Trophoblast cell (in vitro differentiated cells and primary cell): ENCODE measurements at regions not wholly inside any gene's neighbourhood (a gene's known extent, or its start where the extent isn't known, plus 50 kb on each side); places are given as distances from the start of the nearest gene placed in this dataset.

Experiments used
- DNase-seq, 2 donors: peaks; one replicate each; pipeline ENCODE4 v3.0.0-alpha.2; 2016
- H2AFZ ChIP-seq: 2 replicates; pipeline ENCODE4 v1.6.1; 2013; ENCODE audit warnings: low read length, moderate library complexity, mild to moderate bottlenecking; ENCODE audit not compliant: insufficient read depth, poor library complexity
- H2AK5ac ChIP-seq: 2 replicates; pipeline ENCODE4 v1.6.1; 2013; ENCODE audit warnings: mild to moderate bottlenecking, low read length
- H2BK120ac ChIP-seq: 2 replicates; pipeline ENCODE4 v1.6.1; 2013; ENCODE audit warnings: low read length, mild to moderate bottlenecking, moderate library complexity; ENCODE audit not compliant: insufficient read depth, poor library complexity
- H2BK12ac ChIP-seq: 2 replicates; pipeline ENCODE4 v1.6.1; 2013; ENCODE audit warnings: mild to moderate bottlenecking, low read length, moderate library complexity
- H2BK5ac ChIP-seq: 2 replicates; pipeline ENCODE4 v1.6.1; 2013; ENCODE audit warnings: low read length, low read depth, moderate library complexity, mild to moderate bottlenecking; ENCODE audit not compliant: poor library complexity
- H3K14ac ChIP-seq: 2 replicates; pipeline ENCODE4 v1.6.1; 2013; ENCODE audit warnings: mild to moderate bottlenecking, low read length
- H3K18ac ChIP-seq: 2 replicates; pipeline ENCODE4 v1.6.1; 2013; ENCODE audit warnings: mild to moderate bottlenecking, low read length
- H3K23ac ChIP-seq: 2 replicates; pipeline ENCODE4 v1.6.1; 2013; ENCODE audit warnings: low read length
- H3K27ac ChIP-seq: 2 replicates; pipeline ENCODE4 v1.5.1; 2013; ENCODE audit warnings: low read depth, mild to moderate bottlenecking, inconsistent platforms, low read length, moderate library complexity
- H3K27me3 ChIP-seq: 2 replicates; pipeline ENCODE4 v1.6.1; 2013; ENCODE audit warnings: inconsistent platforms, mild to moderate bottlenecking, low read length, moderate library complexity; ENCODE audit not compliant: insufficient read depth
- H3K36me3 ChIP-seq, 2 experiments: 1 replicate in 1 of 2; 2 replicates in 1 of 2; pipeline ENCODE4 v1.6.1; 2013; ENCODE audit warnings: low read length in 2 of 2, mild to moderate bottlenecking in 2 of 2, moderate library complexity in 1 of 2; ENCODE audit not compliant: insufficient read depth in 2 of 2, control insufficient read depth in 1 of 2
- H3K4ac ChIP-seq: 2 replicates; pipeline ENCODE4 v1.6.1; 2013; ENCODE audit warnings: low read depth, mild to moderate bottlenecking, low read length, moderate library complexity
- H3K4me1 ChIP-seq, 2 experiments: 1 replicate in 1 of 2; 2 replicates in 1 of 2; pipeline ENCODE4 v1.6.1; 2013; ENCODE audit warnings: low read length in 2 of 2, mild to moderate bottlenecking in 2 of 2, moderate library complexity in 1 of 2; ENCODE audit not compliant: insufficient read depth in 2 of 2, control insufficient read depth in 1 of 2
- H3K4me2 ChIP-seq: 2 replicates; pipeline ENCODE4 v1.6.1; 2013; ENCODE audit warnings: inconsistent platforms, mild to moderate bottlenecking, low read length, moderate library complexity
- H3K4me3 ChIP-seq: 2 replicates; pipeline ENCODE4 v1.5.1; 2013; ENCODE audit warnings: mild to moderate bottlenecking, low read depth, low read length, inconsistent platforms
- H3K79me1 ChIP-seq: one replicate; pipeline ENCODE4 v1.6.1; 2013; ENCODE audit warnings: low read length
- H3K79me2 ChIP-seq: 2 replicates; pipeline ENCODE4 v1.6.1; 2013; ENCODE audit warnings: low read length, mild to moderate bottlenecking; ENCODE audit not compliant: control insufficient read depth, insufficient read depth, poor library complexity
- H3K9ac ChIP-seq: 2 replicates; pipeline ENCODE4 v1.6.1; 2013; ENCODE audit warnings: mild to moderate bottlenecking, low read length
- H3K9me3 ChIP-seq: 2 replicates; pipeline ENCODE4 v1.6.1; 2013; ENCODE audit warnings: low read depth, mild to moderate bottlenecking, control low read depth, inconsistent platforms, low read length; ENCODE audit not compliant: insufficient read depth
- H4K12ac ChIP-seq: 2 replicates; pipeline ENCODE4 v1.6.1; 2013; ENCODE audit warnings: low read depth, mild to moderate bottlenecking, low read length, moderate library complexity
- H4K8ac ChIP-seq: 2 replicates; pipeline ENCODE4 v1.6.1; 2013; ENCODE audit warnings: low read depth, mild to moderate bottlenecking, low read length, moderate library complexity
- H4K91ac ChIP-seq: one replicate; pipeline ENCODE4 v1.6.1; 2013; ENCODE audit warnings: low read depth, mild to moderate bottlenecking, low read length, moderate library complexity
- WGBS: extraction: QIAGEN DNeasy Blood & Tissue Kit; methylation state at CpG from one replicate; pipeline ENCODE4 v1.1.7; 2013; ENCODE audit warnings: missing lambda C conversion rate; ENCODE audit not compliant: insufficient read length, insufficient coverage; ENCODE audit errors: extremely low coverage; 5-methylcytosine and 5-hydroxymethylcytosine counted together

GRCh38 chr2:118279005-118279404 lies 190.7 kb downstream of the INSIG2 start:
- H3K9ac ChIP-seq = no peak overlapping the region
- WGBS = no CpG with 5 or more reads among the region's 3 CpGs
- H3K14ac ChIP-seq = no peak overlapping the region
- peak in 1 of 2 donors; percentile 13 for DNase-seq
- no peak overlapping the region for H3K23ac ChIP-seq
- H4K8ac ChIP-seq = no peak overlapping the region
- H2BK120ac ChIP-seq = no peak overlapping the region
- H2AK5ac ChIP-seq = no peak overlapping the region
- H2BK5ac ChIP-seq = no peak overlapping the region
- H2AFZ ChIP-seq = no peak overlapping the region
- no peak overlapping the region for H4K12ac ChIP-seq
- no peak overlapping the region for H3K4ac ChIP-seq
- H3K18ac ChIP-seq = no peak overlapping the region
- no peak overlapping the region for H4K91ac ChIP-seq
- no peaks in the 10 kb centered on the region for H3K79me2 ChIP-seq
- H3K4me1 ChIP-seq = peaks cover 2 to 4% of the 10 kb centered on the region in 2 experiments
- no peaks in the 10 kb centered on the region for H3K36me3 ChIP-seq
- no peaks in the 10 kb centered on the region for H3K79me1 ChIP-seq
- H3K4me3 ChIP-seq = no peak overlapping the region
- no peak overlapping the region for H3K4me2 ChIP-seq
- no peak overlapping the region for H2BK12ac ChIP-seq
- H3K27me3 ChIP-seq = no peaks in the 10 kb centered on the region
- no peak overlapping the region for H3K27ac ChIP-seq
- no peaks in the 10 kb centered on the region for H3K9me3 ChIP-seq

- no peak overlapping the region for H2BK120ac ChIP-seq
- H3K79me2 ChIP-seq = no peaks in the 10 kb centered on the region
- no peaks in the 10 kb centered on the region for H3K27me3 ChIP-seq
- no peaks in the 10 kb centered on the region for H3K36me3 ChIP-seq
- H3K27ac ChIP-seq = no peak overlapping the region
- no peak overlapping the region for H3K23ac ChIP-seq
- H4K8ac ChIP-seq = no peak overlapping the region
- DNase-seq = no peak
- no peak overlapping the region for H2AK5ac ChIP-seq
- H4K12ac ChIP-seq = no peak overlapping the region
- H3K9ac ChIP-seq = no peak overlapping the region
- H4K91ac ChIP-seq = no peak overlapping the region
- no peak overlapping the region for H3K18ac ChIP-seq
- H3K9me3 ChIP-seq = no peaks in the 10 kb centered on the region
- no peak overlapping the region for H2BK12ac ChIP-seq
- no peak overlapping the region for H3K4me3 ChIP-seq
- H3K4ac ChIP-seq = no peak overlapping the region
- no peaks in the 10 kb centered on the region for H3K79me1 ChIP-seq
- no peak overlapping the region for H3K4me2 ChIP-seq
- no peak overlapping the region for H3K14ac ChIP-seq
- no CpG with 5 or more reads among the region's 5 CpGs for WGBS
- H3K4me1 ChIP-seq = peaks cover 2 to 4% of the 10 kb centered on the region in 2 experiments
- no peak overlapping the region for H2AFZ ChIP-seq
- no peak overlapping the region for H2BK5ac ChIP-seq
These were observed 189.8 kb downstream of the INSIG2 start for GRCh38 chr2:118278046-118278445.

DNA sequence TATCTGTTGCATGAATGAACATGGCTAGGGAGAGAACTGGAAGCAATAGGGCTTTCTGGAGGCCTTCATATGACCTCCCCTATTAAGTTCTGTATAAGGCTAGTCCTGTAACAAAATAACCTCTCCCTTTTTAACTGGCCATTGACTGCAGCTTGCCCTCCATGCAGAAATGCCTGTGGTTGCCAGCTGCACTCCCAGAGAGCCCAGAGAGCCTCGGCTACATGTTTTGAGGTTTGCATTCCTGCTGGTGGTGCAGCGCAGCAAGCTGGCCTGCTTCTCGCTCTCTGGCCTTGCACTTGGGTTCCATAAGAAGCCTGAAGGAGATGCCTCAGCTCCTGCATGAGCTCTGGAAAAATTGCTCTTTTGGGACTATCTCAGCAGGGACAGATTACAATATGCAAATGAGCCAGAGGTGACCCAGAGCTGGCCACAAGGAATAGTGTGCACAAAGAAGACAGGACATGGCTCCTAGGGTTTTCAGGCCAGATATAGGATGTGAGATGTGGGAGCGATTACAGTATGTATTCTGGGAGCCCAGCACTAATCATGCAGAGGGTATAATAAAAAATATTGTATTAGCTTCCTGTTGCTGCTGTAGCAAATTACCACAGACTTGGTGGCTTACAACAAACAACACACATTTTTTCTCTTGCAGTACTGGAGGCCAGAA lies 186.7 kb downstream of the INSIG2 start:
- H3K9me3 ChIP-seq = no peaks in the 10 kb centered on the region
- H3K27ac ChIP-seq = no peak overlapping the region
- no peak overlapping the region for H4K8ac ChIP-seq
- no peak overlapping the region for H4K12ac ChIP-seq
- peaks cover 2 to 4% of the 10 kb centered on the region in 2 experiments for H3K4me1 ChIP-seq
- no peak overlapping the region for H2BK12ac ChIP-seq
- H3K27me3 ChIP-seq = no peaks in the 10 kb centered on the region
- no peaks in the 10 kb centered on the region for H3K36me3 ChIP-seq
- H3K79me2 ChIP-seq = no peaks in the 10 kb centered on the region
- no peak overlapping the region for H3K9ac ChIP-seq
- no peak overlapping the region for H2AFZ ChIP-seq
- H3K23ac ChIP-seq = no peak overlapping the region
- H3K4me3 ChIP-seq = no peak overlapping the region
- no peak overlapping the region for H3K4me2 ChIP-seq
- no peak overlapping the region for H2AK5ac ChIP-seq
- H3K18ac ChIP-seq = no peak overlapping the region
- DNase-seq = no peak
- WGBS = no CpG with 5 or more reads among the region's 4 CpGs
- no peak overlapping the region for H2BK5ac ChIP-seq
- H2BK120ac ChIP-seq = no peak overlapping the region
- H3K14ac ChIP-seq = no peak overlapping the region
- H3K79me1 ChIP-seq = no peaks in the 10 kb centered on the region
- no peak overlapping the region for H3K4ac ChIP-seq
- no peak overlapping the region for H4K91ac ChIP-seq

- H3K79me1 ChIP-seq = no peaks in the 10 kb centered on the region
- no peak overlapping the region for H2AFZ ChIP-seq
- no peak overlapping the region for H3K4me3 ChIP-seq
- no peak overlapping the region for H4K12ac ChIP-seq
- H3K4ac ChIP-seq = no peak overlapping the region
- no CpG with 5 or more reads among the region's 5 CpGs for WGBS
- no peak overlapping the region for H2BK5ac ChIP-seq
- no peak overlapping the region for H3K14ac ChIP-seq
- DNase-seq = no peak
- peaks cover 2 to 4% of the 10 kb centered on the region in 2 experiments for H3K4me1 ChIP-seq
- no peak overlapping the region for H4K91ac ChIP-seq
- H2AK5ac ChIP-seq = no peak overlapping the region
- no peak overlapping the region for H3K23ac ChIP-seq
- H3K27ac ChIP-seq = no peak overlapping the region
- no peak overlapping the region for H3K4me2 ChIP-seq
- H3K27me3 ChIP-seq = no peaks in the 10 kb centered on the region
- H2BK12ac ChIP-seq = no peak overlapping the region
- H3K36me3 ChIP-seq = no peaks in the 10 kb centered on the region
- no peak overlapping the region for H3K9ac ChIP-seq
- no peak overlapping the region for H4K8ac ChIP-seq
- H3K79me2 ChIP-seq = no peaks in the 10 kb centered on the region
- no peak overlapping the region for H3K18ac ChIP-seq
- no peaks in the 10 kb centered on the region for H3K9me3 ChIP-seq
- no peak overlapping the region for H2BK120ac ChIP-seq
These were observed 184.1 kb downstream of the INSIG2 start for GRCh38 chr2:118272391-118272790.
